ENCODE measurements at regions not wholly inside any gene's neighbourhood (a gene's known extent, or its start where the extent isn't known, plus 50 kb on each side); places are given as distances from the start of the nearest gene placed in this dataset.

DNA sequence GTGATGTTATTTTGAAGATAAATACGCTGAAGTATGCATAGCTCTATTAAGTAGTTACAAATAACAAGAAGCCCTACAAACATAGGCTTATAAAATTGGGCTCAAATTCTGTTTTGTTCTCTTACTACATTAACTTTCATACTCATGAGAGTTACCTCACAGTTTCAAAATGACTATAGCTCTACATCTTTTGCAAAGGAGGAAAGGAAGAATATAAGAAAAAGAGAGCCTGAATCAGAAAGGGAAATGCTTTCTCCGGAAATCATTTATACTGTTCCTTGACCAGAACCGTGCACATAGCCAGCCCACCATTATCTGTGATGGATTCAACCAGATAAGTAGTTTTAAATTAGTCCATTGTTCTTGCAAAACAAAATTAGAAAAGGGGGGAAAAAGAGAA, 1252.1 kb downstream of the NCAM2 start:
- TF ChIP-seq CTCF (IDR thresholded peaks at IDR 0.05) (no peak), REST (IDR thresholded peaks at IDR 0.05; ENCODE audit: insufficient read depth in 1 of 2, low read depth in 2 of 2, low read length in 1 of 2) (no peak), POLR2AphosphoS5 (IDR thresholded peaks at IDR 0.05; ENCODE audit: low read depth, low read length) (no peak), SIN3A (IDR thresholded peaks at IDR 0.05; ENCODE audit: borderline replicate concordance, insufficient read depth, low read depth, low read length) (no peak), TCF7L2 (IDR thresholded peaks at IDR 0.05; ENCODE audit: low read depth, low read length) (no peak)

All from Panc1 (cell line).